ENCODE measurements at regions not wholly inside any gene's neighbourhood (a gene's known extent, or its start where the extent isn't known, plus 50 kb on each side); places are given as distances from the start of the nearest gene placed in this dataset.

- Histone ChIP-seq H3K9me3 (ENCODE audit: control insufficient read depth, insufficient read depth, low read length) (peaks cover 2% of the 10 kb centered on the region; the same call in 1 of the 2 replicates), H3K4me1 (ENCODE audit: control insufficient read depth, insufficient read depth, low read length) (no peaks in the 10 kb centered on the region), H3K27me3 (ENCODE audit: control insufficient read depth, insufficient read depth, low read length) (no peaks in the 10 kb centered on the region), H3K36me3 (ENCODE audit: control insufficient read depth, insufficient read depth, low read length) (no peaks in the 10 kb centered on the region), H3K9ac (ENCODE audit: low read depth, low read length) (no peak overlapping the region), H3K4me3 (ENCODE audit: low read depth, low read length) (no peak overlapping the region), H3K27ac (ENCODE audit: low read depth, low read length) (no peak overlapping the region)
Measured at GRCh38 chr21:39104911-39105310, 78.3 kb downstream of the PSMG1 start.

- H3K27me3 ChIP-seq (ENCODE audit: control insufficient read depth, insufficient read depth, low read length), result no peaks in the 10 kb centered on the region
- peaks cover 3% of the 10 kb centered on the region; the same call in 1 of the 2 replicates for H3K9me3 ChIP-seq (ENCODE audit: control insufficient read depth, insufficient read depth, low read length)
Measured at GRCh38 chr21:39103689-39104088, 79.6 kb downstream of the PSMG1 start.

DNA sequence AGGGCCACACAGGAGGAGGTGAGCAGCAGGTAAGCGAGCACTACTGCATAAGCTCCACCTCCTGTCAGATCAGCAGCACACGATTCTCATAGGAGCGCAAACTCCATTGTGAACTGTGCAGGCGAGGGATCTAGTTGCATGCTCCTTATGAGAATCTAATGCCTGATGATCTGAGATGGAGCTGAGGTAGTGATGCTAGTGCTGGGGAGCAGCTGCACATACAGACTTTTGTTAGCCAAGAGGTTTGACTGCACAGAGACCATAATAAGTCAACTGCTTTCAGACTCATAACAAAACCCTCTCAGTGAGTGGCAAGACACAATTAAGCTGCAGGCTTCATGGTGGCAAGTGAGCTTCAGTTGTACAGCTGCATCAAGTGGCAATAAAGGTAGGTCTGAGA lies 83.4 kb downstream of the PSMG1 start:
- H3K4me3 ChIP-seq (ENCODE audit: low read depth, low read length), result no peak overlapping the region
- H3K27me3 ChIP-seq (ENCODE audit: control insufficient read depth, insufficient read depth, low read length), result no peaks in the 10 kb centered on the region
- peaks cover 3% of the 10 kb centered on the region; the same call in 1 of the 2 replicates for H3K9me3 ChIP-seq (ENCODE audit: control insufficient read depth, insufficient read depth, low read length)
- no peak overlapping the region for H3K27ac ChIP-seq (ENCODE audit: low read depth, low read length)
- H3K4me1 ChIP-seq (ENCODE audit: control insufficient read depth, insufficient read depth, low read length), result no peaks in the 10 kb centered on the region
- H3K36me3 ChIP-seq (ENCODE audit: control insufficient read depth, insufficient read depth, low read length), result no peaks in the 10 kb centered on the region
- H3K9ac ChIP-seq (ENCODE audit: low read depth, low read length), result no peak overlapping the region

More at GRCh38 chr21:39103689-39104088, 79.6 kb downstream of the PSMG1 start:
- H3K9ac ChIP-seq (ENCODE audit: low read depth, low read length), result no peak overlapping the region
- no peak overlapping the region for H3K4me3 ChIP-seq (ENCODE audit: low read depth, low read length)
- H3K4me1 ChIP-seq (ENCODE audit: control insufficient read depth, insufficient read depth, low read length), result no peaks in the 10 kb centered on the region
- H3K36me3 ChIP-seq (ENCODE audit: control insufficient read depth, insufficient read depth, low read length), result no peaks in the 10 kb centered on the region
- H3K27ac ChIP-seq (ENCODE audit: low read depth, low read length), result no peak overlapping the region

DNA sequence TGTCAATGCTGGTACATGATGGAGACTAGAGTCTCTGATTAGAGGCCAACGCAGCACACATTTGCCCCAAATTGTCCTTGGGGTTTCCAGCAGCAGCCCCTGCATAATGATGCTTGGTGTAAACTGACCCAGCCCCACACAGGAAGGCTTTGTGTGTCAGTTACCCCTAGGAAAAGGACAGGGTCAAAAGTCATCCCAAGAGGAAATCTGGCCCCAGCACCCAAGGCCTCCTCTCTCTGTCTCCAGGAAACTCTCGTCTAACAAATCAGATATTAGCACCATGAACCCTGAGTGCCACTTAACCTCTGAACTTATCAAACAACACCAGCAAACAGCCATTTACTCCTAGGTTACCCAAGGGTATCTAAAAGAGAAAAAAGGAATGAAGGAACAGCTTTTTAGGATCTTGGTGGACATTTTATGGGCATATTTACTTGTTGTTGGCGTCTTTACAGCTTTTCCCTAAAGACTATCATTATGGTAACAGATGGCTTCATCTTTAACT lies 84.5 kb downstream of the PSMG1 start:
- H3K9ac ChIP-seq (ENCODE audit: low read depth, low read length), result no peak overlapping the region
- no peak overlapping the region for H3K4me3 ChIP-seq (ENCODE audit: low read depth, low read length)
- no peak overlapping the region for H3K27ac ChIP-seq (ENCODE audit: low read depth, low read length)
- no peaks in the 10 kb centered on the region for H3K36me3 ChIP-seq (ENCODE audit: control insufficient read depth, insufficient read depth, low read length)
- H3K9me3 ChIP-seq (ENCODE audit: control insufficient read depth, insufficient read depth, low read length), result peaks cover 3% of the 10 kb centered on the region; the same call in 1 of the 2 replicates
- H3K27me3 ChIP-seq (ENCODE audit: control insufficient read depth, insufficient read depth, low read length), result no peaks in the 10 kb centered on the region
- no peaks in the 10 kb centered on the region for H3K4me1 ChIP-seq (ENCODE audit: control insufficient read depth, insufficient read depth, low read length)

GRCh38 chr21:39097981-39098380 lies 85.3 kb downstream of the PSMG1 start:
- Histone ChIP-seq H3K27ac (ENCODE audit: low read depth, low read length) (no peak overlapping the region), H3K4me1 (ENCODE audit: control insufficient read depth, insufficient read depth, low read length) (no peaks in the 10 kb centered on the region), H3K9me3 (ENCODE audit: control insufficient read depth, insufficient read depth, low read length) (peaks cover 3% of the 10 kb centered on the region; the same call in 1 of the 2 replicates), H3K4me3 (ENCODE audit: low read depth, low read length) (no peak overlapping the region), H3K36me3 (ENCODE audit: control insufficient read depth, insufficient read depth, low read length) (no peaks in the 10 kb centered on the region), H3K9ac (ENCODE audit: low read depth, low read length) (no peak overlapping the region), H3K27me3 (ENCODE audit: control insufficient read depth, insufficient read depth, low read length) (no peaks in the 10 kb centered on the region)

DNA sequence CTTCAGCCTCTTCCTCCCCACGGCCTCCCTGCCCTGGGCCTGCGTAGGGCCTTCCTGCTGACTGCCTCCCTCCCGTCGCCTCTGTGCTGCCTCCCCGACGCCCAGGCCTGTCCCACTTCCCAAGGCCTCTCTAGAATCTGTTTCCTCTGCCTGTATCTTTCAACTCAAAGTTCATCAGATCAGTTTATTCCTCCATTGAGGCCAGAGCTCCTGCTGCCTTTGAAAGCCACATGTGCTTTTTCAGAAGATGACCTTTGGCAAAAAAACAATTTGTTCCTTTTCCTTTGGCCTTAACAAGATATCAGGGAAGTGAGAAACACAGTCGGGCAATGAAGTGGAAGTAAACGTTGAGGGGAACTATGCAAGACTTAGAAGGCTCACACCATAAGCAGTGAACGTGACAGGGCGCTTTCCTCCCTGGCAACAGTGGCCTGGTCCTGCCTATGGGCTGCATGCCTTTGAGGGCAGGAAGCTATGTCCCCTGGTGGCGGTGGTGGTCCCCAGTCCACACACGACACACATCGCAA lies 85.9 kb downstream of the PSMG1 start:
- Histone ChIP-seq H3K27ac (ENCODE audit: low read depth, low read length) (no peak overlapping the region), H3K27me3 (ENCODE audit: control insufficient read depth, insufficient read depth, low read length) (no peaks in the 10 kb centered on the region)

DNA sequence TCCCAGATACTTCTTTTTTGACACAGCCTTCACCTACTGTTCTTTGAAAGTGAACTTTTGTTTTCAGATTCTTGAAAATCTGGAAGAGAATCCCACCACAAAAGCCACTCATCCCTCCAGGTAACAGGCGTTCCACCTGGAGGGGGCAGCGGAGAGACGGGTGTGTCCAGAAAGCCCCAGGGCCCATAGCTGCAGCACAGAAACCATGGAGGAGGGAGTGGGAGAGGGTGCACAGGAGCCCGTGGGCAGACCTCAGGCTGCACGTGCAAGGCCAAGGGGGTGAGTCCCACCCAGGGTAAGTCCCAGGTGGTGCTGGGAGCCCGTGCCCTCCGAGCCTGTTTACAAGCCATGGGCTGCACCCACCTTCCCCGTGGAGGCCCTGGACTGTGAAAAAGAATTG lies 86.5 kb downstream of the PSMG1 start:
- H3K27me3 ChIP-seq (ENCODE audit: control insufficient read depth, insufficient read depth, low read length), result no peaks in the 10 kb centered on the region
- H3K27ac ChIP-seq (ENCODE audit: low read depth, low read length), result no peak overlapping the region
- H3K4me3 ChIP-seq (ENCODE audit: low read depth, low read length), result no peak overlapping the region
- peaks cover 3% of the 10 kb centered on the region; the same call in 1 of the 2 replicates for H3K9me3 ChIP-seq (ENCODE audit: control insufficient read depth, insufficient read depth, low read length)
- H3K9ac ChIP-seq (ENCODE audit: low read depth, low read length), result no peak overlapping the region
- no peaks in the 10 kb centered on the region for H3K36me3 ChIP-seq (ENCODE audit: control insufficient read depth, insufficient read depth, low read length)
- H3K4me1 ChIP-seq (ENCODE audit: control insufficient read depth, insufficient read depth, low read length), result no peaks in the 10 kb centered on the region

More for the DNA sequence above, 85.9 kb downstream of the PSMG1 start:
- H3K9me3 ChIP-seq (ENCODE audit: control insufficient read depth, insufficient read depth, low read length), result peaks cover 3% of the 10 kb centered on the region; the same call in 1 of the 2 replicates
- no peaks in the 10 kb centered on the region for H3K4me1 ChIP-seq (ENCODE audit: control insufficient read depth, insufficient read depth, low read length)
- no peak overlapping the region for H3K4me3 ChIP-seq (ENCODE audit: low read depth, low read length)
- H3K9ac ChIP-seq (ENCODE audit: low read depth, low read length), result no peak overlapping the region
- no peaks in the 10 kb centered on the region for H3K36me3 ChIP-seq (ENCODE audit: control insufficient read depth, insufficient read depth, low read length)

DNA sequence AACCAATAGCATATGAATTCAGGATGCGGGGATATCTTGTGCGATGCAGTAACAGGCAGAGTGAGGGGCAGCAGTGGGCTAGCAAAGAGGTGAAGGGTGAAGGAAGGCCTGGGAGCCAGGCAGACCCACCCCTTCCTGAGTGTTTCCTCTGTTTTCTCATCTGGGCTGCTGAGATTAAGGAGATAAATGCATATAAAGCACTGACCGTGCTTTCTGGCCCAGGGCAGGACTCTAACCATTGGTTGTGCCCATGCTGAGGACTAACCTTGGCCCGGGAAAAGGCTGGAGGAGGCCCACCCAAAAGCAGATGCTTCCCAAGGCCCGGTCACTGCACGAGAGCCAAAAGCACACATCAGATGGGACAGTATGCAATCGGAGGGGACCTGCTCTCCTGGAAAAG lies 87.6 kb downstream of the PSMG1 start:
- Histone ChIP-seq H3K4me3 (ENCODE audit: low read depth, low read length) (no peak overlapping the region), H3K27ac (ENCODE audit: low read depth, low read length) (peak overlapping the region; percentile 27), H3K36me3 (ENCODE audit: control insufficient read depth, insufficient read depth, low read length) (no peaks in the 10 kb centered on the region), H3K9ac (ENCODE audit: low read depth, low read length) (no peak overlapping the region), H3K9me3 (ENCODE audit: control insufficient read depth, insufficient read depth, low read length) (peaks cover 3% of the 10 kb centered on the region; the same call in 1 of the 2 replicates), H3K4me1 (ENCODE audit: control insufficient read depth, insufficient read depth, low read length) (no peaks in the 10 kb centered on the region), H3K27me3 (ENCODE audit: control insufficient read depth, insufficient read depth, low read length) (no peaks in the 10 kb centered on the region)

DNA sequence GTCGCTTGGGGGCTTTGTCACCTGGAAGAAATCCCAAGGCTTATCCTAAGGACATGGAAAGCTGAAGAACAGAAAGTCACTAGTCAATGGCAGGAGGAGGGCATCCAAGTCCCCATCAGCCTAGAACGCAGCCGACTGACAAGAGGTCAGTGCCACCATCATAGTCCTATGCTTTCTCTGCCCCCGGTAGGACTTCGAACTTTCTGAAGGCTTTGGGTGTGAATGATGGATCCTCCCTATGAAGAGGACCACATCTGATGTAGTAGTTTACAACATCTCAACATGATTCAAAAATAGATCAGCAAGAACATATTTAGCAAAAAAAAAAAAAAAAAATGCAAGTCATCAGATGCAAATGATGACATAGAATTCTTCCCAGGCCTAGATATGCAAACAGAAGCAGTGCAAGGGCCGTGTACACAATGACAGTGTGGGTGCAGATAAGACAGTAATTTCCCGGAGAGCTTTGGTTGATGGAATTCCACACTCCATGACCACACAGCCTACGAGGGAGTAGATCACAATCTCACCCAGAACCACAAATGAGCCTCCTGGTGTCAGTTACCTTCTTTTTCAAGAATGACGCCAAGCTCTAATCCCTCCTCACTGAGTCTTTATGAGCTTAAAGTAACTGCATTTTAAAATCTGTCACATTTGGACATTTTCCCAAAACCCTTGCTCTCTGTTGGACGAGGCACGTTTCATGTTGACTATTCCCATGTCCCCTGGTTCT lies 88.2 kb downstream of the PSMG1 start:
- Histone ChIP-seq H3K4me3 (ENCODE audit: low read depth, low read length) (no peak overlapping the region), H3K9me3 (ENCODE audit: control insufficient read depth, insufficient read depth, low read length) (peaks cover 2% of the 10 kb centered on the region; the same call in 1 of the 2 replicates), H3K27me3 (ENCODE audit: control insufficient read depth, insufficient read depth, low read length) (no peaks in the 10 kb centered on the region), H3K36me3 (ENCODE audit: control insufficient read depth, insufficient read depth, low read length) (no peaks in the 10 kb centered on the region), H3K9ac (ENCODE audit: low read depth, low read length) (no peak overlapping the region), H3K27ac (ENCODE audit: low read depth, low read length) (peak overlapping the region; percentile 27), H3K4me1 (ENCODE audit: control insufficient read depth, insufficient read depth, low read length) (no peaks in the 10 kb centered on the region)

GRCh38 chr21:39094087-39094780 lies 89.0 kb downstream of the PSMG1 start:
- H3K27ac ChIP-seq (ENCODE audit: low read depth, low read length), result no peak overlapping the region

GRCh38 chr21:39093526-39093925 lies 89.7 kb downstream of the PSMG1 start:
- no peak overlapping the region for H3K9ac ChIP-seq (ENCODE audit: low read depth, low read length)
- H3K4me1 ChIP-seq (ENCODE audit: control insufficient read depth, insufficient read depth, low read length), result no peaks in the 10 kb centered on the region
- no peaks in the 10 kb centered on the region for H3K9me3 ChIP-seq (ENCODE audit: control insufficient read depth, insufficient read depth, low read length)
- H3K4me3 ChIP-seq (ENCODE audit: low read depth, low read length), result no peak overlapping the region
- H3K27ac ChIP-seq (ENCODE audit: low read depth, low read length), result no peak overlapping the region
- H3K36me3 ChIP-seq (ENCODE audit: control insufficient read depth, insufficient read depth, low read length), result no peaks in the 10 kb centered on the region
- no peaks in the 10 kb centered on the region for H3K27me3 ChIP-seq (ENCODE audit: control insufficient read depth, insufficient read depth, low read length)

More at GRCh38 chr21:39094087-39094780, 89.0 kb downstream of the PSMG1 start:
- Histone ChIP-seq H3K9me3 (ENCODE audit: control insufficient read depth, insufficient read depth, low read length) (no peaks in the 10 kb centered on the region), H3K27me3 (ENCODE audit: control insufficient read depth, insufficient read depth, low read length) (no peaks in the 10 kb centered on the region), H3K4me1 (ENCODE audit: control insufficient read depth, insufficient read depth, low read length) (no peaks in the 10 kb centered on the region), H3K36me3 (ENCODE audit: control insufficient read depth, insufficient read depth, low read length) (no peaks in the 10 kb centered on the region), H3K9ac (ENCODE audit: low read depth, low read length) (no peak overlapping the region), H3K4me3 (ENCODE audit: low read depth, low read length) (no peak overlapping the region)

Data from HUES48 (cell line).